Stimulated activated naive B cell treated with anti-CD40 and anti-IgM and Interleukin-4, amounts not matched to agents 10 μg/mL and 1 μg/mL and 100 μg/mL, for 72 hours (primary cell): ENCODE measurements at regions not wholly inside any gene's neighbourhood (a gene's known extent, or its start where the extent isn't known, plus 50 kb on each side); places are given as distances from the start of the nearest gene placed in this dataset.

Experiments
- ATAC-seq, 2 donors: fragments of 150-1000 bp; cut with Tn5 transposase; replicated peaks; 2 replicates each; pipeline ENCODE4 v1.10.0; 2021; ENCODE audit warnings: moderate library complexity in 1 of 2
- DNase-seq: peaks from one replicate; pipeline ENCODE4 v3.0.0; 2021
- H3K27ac Mint-ChIP-seq: one replicate; pipeline ENCODE4 v1.8.0; 2022; ENCODE audit warnings: mild to moderate bottlenecking, mixed read lengths
- H3K27me3 Mint-ChIP-seq, 2 donors: one replicate each; pipeline ENCODE4 v1.8.0; 2022; ENCODE audit warnings: mixed read lengths in 2 of 2
- H3K36me3 Mint-ChIP-seq, 2 donors: one replicate each; pipeline ENCODE4 v1.8.0; 2022; ENCODE audit warnings: mixed read lengths in 2 of 2, mild to moderate bottlenecking in 1 of 2
- H3K4me1 Mint-ChIP-seq, 2 donors: one replicate each; pipeline ENCODE4 v1.8.0; 2022; ENCODE audit warnings: mixed read lengths in 2 of 2, mild to moderate bottlenecking in 1 of 2
- H3K4me3 Mint-ChIP-seq, 2 donors: one replicate each; pipeline ENCODE4 v1.8.0; 2022; ENCODE audit warnings: mild to moderate bottlenecking in 2 of 2, mixed read lengths in 2 of 2, moderate library complexity in 1 of 2
- H3K9me3 Mint-ChIP-seq, 2 donors: one replicate each; pipeline ENCODE4 v1.8.0; 2022; ENCODE audit warnings: mixed read lengths in 2 of 2, mild to moderate bottlenecking in 1 of 2

DNA sequence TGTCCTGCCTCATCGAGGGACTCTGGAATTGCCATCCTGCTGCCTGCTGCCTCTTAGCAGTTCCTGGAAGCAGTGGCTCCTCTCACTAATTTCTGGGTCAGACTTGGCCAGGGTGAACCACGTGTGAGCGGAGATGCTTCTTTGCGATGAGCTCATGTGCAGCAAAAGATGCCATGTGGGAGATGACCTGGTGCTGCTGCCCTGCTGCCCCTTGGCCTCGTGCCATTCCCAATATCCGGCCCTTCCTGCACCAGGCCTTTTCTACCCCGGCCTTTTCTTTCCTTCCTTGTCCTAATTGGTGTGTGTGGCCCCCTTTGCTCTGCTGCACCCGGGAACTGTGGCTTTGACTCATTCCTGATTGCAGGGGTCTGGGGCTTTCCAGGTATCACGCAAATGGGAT is 296.9 kb upstream of the HS6ST1 start:
- no peak overlapping the region for H3K4me3 Mint-ChIP-seq

DNA sequence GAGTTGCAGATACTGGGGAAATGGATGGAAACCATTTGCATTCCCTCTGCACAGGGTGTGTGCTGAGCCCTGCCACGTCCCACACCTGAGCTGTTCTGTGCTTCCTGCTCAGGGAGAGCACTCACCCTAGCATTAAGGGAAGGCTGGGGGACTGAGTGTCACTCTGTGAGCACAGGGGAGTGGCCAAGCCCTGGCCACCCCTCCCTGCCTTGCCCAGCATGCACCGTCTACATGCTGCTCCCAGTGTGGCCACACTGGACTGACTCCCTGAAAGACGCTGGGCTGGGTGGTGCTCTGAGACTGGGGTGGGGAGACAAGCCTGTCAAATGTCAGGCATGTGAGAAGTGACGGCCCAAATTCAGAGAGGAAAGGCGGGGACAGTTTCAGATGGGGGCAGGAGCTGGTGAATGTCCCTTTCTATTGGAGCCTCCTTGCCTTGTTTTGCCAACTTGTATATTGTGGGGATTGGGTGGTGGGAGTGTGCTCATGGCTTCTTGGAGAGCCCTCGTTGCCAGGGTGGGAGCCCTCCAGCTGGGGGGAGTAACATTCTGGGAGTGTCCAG is 298.4 kb upstream of the HS6ST1 start:
- no peaks in the 10 kb centered on the region for H3K4me1 Mint-ChIP-seq
- no peak for ATAC-seq
- no peak for DNase-seq
- no peak overlapping the region for H3K27ac Mint-ChIP-seq
- no peaks in the 10 kb centered on the region for H3K36me3 Mint-ChIP-seq
- no peak overlapping the region for H3K4me3 Mint-ChIP-seq
- H3K9me3 Mint-ChIP-seq, result peaks cover 0 to 2% of the 10 kb centered on the region in 2 donors
- H3K27me3 Mint-ChIP-seq, result no peaks in the 10 kb centered on the region

More for the DNA sequence above, 296.9 kb upstream of the HS6ST1 start:
- Mint-ChIP-seq H3K4me1 (no peaks in the 10 kb centered on the region), H3K27me3 (no peaks in the 10 kb centered on the region), H3K36me3 (no peaks in the 10 kb centered on the region), H3K27ac (no peak overlapping the region), H3K9me3 (peaks cover 0 to 2% of the 10 kb centered on the region in 2 donors)
- ATAC-seq, result no peak
- no peak for DNase-seq

- Mint-ChIP-seq H3K9me3 (peaks cover 0 to 2% of the 10 kb centered on the region in 2 donors), H3K4me1 (no peaks in the 10 kb centered on the region), H3K27ac (no peak overlapping the region), H3K4me3 (no peak overlapping the region), H3K27me3 (no peaks in the 10 kb centered on the region), H3K36me3 (no peaks in the 10 kb centered on the region)
- DNase-seq, result no peak
- no peak for ATAC-seq
Measured at GRCh38 chr2:128617661-128618060, 299.0 kb upstream of the HS6ST1 start.

DNA sequence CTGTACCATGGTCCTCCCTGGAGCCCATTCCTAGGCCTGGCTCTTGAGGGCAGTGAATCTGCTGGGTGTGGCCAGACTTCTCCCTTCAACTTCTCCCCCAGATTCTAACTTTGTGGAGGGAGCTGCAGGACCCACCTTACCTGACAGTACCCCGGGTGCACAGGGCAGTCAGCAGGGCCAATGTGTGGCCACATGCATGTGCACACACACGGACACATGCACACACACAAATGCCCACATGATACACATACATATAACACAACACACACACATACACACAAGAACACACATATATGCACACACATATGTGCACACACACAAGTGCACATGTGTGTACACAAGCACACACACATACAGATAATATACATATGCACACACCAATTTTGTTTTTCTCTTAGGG is 300.0 kb upstream of the HS6ST1 start:
- no peak for ATAC-seq
- Mint-ChIP-seq H3K4me1 (no peaks in the 10 kb centered on the region), H3K9me3 (peaks cover 0 to 2% of the 10 kb centered on the region in 2 donors), H3K27me3 (no peaks in the 10 kb centered on the region), H3K27ac (no peak overlapping the region), H3K36me3 (no peaks in the 10 kb centered on the region), H3K4me3 (no peak overlapping the region)
- DNase-seq, result no peak

DNA sequence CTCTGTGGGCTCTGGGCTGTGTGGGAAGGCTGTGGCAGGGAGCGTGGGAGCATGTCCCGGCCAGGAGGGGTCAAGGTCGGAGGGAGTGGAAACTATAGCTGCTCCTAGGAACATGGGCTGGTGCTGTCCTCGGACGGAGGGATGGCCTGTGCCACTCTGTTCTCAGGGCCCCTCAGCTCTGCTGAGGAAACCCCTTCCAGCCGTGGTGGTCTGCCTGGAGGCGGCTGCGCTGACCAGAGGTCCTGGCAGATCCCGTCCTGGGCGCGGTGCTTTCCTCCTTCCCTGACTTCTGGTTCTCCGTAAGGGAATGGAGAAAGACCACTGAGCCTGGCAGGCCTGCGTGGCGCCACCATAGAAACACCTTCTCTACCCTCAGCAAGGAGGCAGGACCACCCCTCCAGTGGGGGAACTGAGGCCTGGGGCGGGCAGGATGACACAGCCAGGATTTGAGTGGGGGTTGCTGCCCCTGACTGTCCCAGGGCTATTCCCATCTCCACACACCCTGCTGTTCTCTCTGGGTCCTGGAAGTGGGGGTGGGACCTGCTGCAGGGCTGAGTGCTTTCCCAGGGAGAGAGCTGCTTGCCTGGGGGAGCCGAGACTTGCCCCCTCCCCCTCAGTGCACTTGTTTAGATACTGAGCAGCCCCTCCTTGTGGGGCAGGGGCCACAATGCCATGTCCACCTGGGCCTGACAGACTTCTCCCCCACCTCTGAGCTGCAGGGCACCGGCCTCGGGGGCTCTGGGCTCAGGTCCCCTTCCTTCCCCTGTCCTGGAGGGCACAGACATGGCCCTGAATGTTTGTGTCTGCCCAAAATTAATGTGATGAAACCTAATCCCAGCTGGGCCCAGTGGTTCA is 301.0 kb upstream of the HS6ST1 start:
- Mint-ChIP-seq H3K36me3 (no peaks in the 10 kb centered on the region), H3K9me3 (peaks cover 0 to 2% of the 10 kb centered on the region in 2 donors), H3K27ac (no peak overlapping the region), H3K27me3 (no peaks in the 10 kb centered on the region), H3K4me1 (peaks cover 2 to 7% of the 10 kb centered on the region in 2 donors), H3K4me3 (no peak overlapping the region)
- ATAC-seq, result no peak
- DNase-seq, result no peak

DNA sequence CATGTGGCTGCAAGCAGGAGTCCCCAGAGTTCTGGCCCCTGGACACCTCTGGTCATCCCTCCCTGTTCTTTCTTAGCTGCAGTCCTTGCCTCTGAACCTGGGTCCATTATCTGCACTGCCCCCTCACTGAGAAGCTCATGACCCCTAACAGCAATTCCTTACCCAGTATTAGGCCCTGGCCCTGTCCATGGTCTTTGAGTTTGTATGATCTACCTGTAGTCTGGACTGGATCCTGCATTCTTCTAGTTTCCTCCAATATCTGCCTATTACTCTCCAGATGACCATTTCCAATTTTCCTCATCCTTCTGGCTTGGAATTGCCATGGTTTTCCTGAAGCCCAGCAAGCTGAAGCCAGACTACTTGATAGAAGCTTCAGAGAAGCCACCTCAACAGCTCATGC is 302.4 kb upstream of the HS6ST1 start:
- H3K27ac Mint-ChIP-seq, result no peak overlapping the region
- no peaks in the 10 kb centered on the region for H3K36me3 Mint-ChIP-seq
- no peak overlapping the region for H3K4me3 Mint-ChIP-seq
- no peaks in the 10 kb centered on the region for H3K27me3 Mint-ChIP-seq
- no peaks in the 10 kb centered on the region for H3K9me3 Mint-ChIP-seq
- DNase-seq, result no peak
- no peak for ATAC-seq
- H3K4me1 Mint-ChIP-seq, result peaks cover 2 to 7% of the 10 kb centered on the region in 2 donors

DNA sequence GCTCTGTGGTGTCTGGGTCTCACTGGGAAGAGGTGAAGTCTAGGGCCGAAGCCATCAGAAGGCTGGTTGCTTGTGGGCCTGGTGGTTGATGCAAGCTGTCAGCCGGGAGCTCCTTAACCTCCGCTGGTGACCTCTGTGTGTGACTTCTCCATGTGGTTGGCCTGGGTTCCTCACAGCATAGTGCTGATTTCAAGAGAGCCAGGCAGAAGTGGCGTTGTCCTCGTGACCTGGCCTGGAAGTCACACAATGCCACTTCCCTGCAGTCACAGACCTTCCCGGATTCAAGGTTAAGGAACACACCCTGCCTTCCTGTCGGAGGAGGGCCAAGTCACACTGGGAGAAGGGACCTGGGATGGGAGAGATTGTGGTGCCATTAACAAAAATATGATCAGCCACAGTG is 303.7 kb upstream of the HS6ST1 start:
- Mint-ChIP-seq H3K36me3 (no peaks in the 10 kb centered on the region), H3K27me3 (no peaks in the 10 kb centered on the region), H3K9me3 (no peaks in the 10 kb centered on the region), H3K4me1 (peaks cover 2 to 7% of the 10 kb centered on the region in 2 donors), H3K27ac (no peak overlapping the region), H3K4me3 (no peak overlapping the region)
- DNase-seq (no peak), ATAC-seq (no peak)

DNA sequence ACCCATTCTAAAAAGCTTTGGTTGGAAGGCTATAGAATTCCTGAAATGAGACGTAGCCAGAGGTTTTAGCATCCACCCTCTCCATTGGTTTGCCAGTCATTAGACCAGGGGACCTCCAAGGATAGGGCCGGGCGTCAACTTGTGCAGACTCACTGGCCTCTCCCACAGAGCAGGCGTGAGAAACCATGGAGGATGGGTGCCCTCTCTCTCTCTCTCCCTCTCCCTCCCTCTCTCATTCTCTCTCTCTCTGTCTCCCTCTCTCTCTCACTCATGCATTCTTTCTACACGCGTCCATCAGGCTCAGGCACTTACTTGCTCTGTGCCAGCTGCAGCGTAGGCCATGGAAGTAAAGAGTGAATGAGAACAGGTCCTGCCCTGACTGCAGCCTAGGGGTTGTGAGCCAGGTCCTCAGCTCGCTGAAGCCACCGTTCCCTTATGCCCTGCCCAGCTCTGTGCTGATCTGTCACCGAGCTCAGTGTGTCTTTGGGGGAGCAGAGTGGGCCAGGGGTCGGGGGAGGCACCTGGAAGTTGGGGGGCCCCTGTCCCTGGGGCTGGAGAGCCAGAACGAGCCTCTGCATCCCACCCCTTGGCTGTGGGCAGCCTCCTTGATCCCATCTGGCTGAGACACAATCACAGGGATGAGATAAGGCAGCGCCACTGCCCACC is 304.4 kb upstream of the HS6ST1 start:
- Mint-ChIP-seq H3K4me1 (peaks cover 2 to 7% of the 10 kb centered on the region in 2 donors), H3K9me3 (no peaks in the 10 kb centered on the region), H3K27me3 (no peaks in the 10 kb centered on the region), H3K27ac (no peak overlapping the region), H3K36me3 (no peaks in the 10 kb centered on the region), H3K4me3 (no peak overlapping the region)
- DNase-seq, result no peak
- ATAC-seq, result no peak

DNA sequence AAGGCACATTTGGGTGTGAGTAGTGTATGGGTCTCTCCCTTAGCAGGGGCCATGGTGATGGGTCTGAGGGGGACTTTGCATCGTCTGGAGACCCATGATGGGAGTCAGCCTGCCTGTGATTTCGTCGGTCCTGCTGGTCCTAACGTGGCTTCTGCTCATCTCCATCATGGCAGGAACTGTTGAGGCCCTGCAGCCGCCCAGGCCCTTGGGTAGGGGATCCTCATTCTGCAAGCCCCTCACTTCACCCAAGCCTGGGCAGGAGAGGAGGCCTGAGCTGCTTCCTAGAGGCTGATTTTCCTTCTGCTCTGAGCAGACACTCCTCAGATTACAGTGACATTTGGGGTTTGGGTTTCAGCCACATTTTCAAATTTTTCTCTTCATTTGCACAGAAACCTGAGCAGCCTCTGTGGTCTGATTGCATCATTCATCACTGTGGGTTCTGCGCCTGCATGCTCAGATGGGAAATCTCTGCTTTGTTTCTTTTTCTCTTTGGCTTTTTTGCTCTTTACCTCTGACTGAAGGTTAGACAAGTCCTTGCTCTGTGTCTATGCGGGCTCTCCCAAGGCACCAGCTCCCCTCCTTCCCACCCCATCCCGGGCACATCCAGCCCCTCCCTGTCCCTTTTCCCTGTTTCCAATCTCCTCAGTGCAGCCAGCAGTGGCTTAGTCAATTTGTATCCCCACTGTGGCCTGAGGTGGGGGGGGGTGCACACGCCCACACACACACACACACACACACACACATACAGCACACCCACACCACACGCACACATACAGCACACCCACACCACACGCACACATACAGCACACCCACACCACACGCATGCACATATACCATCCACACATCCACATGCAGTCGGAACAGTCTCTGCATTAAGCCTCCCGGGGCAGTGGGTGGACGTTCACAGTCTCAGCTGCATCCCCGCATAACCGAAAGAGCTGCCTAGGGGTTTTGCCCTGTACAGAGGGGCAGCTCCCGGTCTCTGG is 305.4 kb upstream of the HS6ST1 start:
- Mint-ChIP-seq H3K36me3 (no peaks in the 10 kb centered on the region), H3K27me3 (no peaks in the 10 kb centered on the region), H3K27ac (no peak overlapping the region), H3K9me3 (no peaks in the 10 kb centered on the region), H3K4me3 (no peak overlapping the region), H3K4me1 (peaks cover 2 to 7% of the 10 kb centered on the region in 2 donors)
- ATAC-seq, result peak; percentile 50 to 67
- DNase-seq, result no peak

DNA sequence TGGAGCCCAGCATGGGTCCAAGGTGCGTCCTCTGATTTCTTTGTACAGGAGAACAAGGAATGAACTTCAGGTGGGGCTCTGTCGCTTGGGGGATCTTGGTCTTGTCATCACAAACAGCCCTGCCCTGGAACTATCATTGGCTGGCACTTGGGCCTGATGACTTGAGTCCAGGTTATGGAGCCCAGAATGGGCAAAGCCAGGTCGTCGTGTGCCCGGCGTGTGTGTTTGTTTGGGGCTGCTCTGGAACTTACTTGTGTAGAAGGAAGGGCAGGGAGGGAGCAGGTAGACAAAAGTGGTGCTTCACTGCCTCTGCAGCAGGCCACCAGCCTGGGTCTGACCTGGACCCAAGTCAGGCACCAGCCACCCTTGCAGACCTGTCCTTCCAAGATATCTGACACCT is 306.3 kb upstream of the HS6ST1 start:
- peaks cover 2 to 7% of the 10 kb centered on the region in 2 donors for H3K4me1 Mint-ChIP-seq
- no peak overlapping the region for H3K4me3 Mint-ChIP-seq
- DNase-seq (no peak), ATAC-seq (no peak)
- no peaks in the 10 kb centered on the region for H3K9me3 Mint-ChIP-seq
- H3K27me3 Mint-ChIP-seq, result no peaks in the 10 kb centered on the region
- H3K27ac Mint-ChIP-seq, result no peak overlapping the region
- H3K36me3 Mint-ChIP-seq, result no peaks in the 10 kb centered on the region

DNA sequence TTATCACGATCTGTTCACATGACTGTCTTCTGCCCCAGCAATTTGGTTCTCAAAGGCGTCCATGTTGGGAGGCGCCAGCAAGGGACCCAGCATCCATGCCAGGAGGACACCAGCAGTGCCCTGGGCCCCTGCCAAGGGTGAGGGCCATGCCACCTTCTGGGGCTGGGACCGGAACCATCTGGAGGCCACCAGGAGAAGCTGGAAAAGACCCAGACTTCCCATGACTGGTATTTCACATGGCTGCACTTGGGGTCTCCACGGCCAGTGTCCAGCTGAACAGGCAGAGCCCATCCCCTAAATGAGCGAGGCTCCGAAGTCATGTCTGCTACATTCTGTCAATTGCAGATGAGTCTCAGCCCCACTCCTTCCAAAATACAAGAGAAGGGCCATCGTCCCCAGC is 306.8 kb upstream of the HS6ST1 start:
- DNase-seq (no peak), ATAC-seq (no peak)
- H3K36me3 Mint-ChIP-seq, result no peaks in the 10 kb centered on the region
- peaks cover 2 to 7% of the 10 kb centered on the region in 2 donors for H3K4me1 Mint-ChIP-seq
- no peaks in the 10 kb centered on the region for H3K27me3 Mint-ChIP-seq
- no peak overlapping the region for H3K4me3 Mint-ChIP-seq
- H3K9me3 Mint-ChIP-seq, result no peaks in the 10 kb centered on the region
- no peak overlapping the region for H3K27ac Mint-ChIP-seq

DNA sequence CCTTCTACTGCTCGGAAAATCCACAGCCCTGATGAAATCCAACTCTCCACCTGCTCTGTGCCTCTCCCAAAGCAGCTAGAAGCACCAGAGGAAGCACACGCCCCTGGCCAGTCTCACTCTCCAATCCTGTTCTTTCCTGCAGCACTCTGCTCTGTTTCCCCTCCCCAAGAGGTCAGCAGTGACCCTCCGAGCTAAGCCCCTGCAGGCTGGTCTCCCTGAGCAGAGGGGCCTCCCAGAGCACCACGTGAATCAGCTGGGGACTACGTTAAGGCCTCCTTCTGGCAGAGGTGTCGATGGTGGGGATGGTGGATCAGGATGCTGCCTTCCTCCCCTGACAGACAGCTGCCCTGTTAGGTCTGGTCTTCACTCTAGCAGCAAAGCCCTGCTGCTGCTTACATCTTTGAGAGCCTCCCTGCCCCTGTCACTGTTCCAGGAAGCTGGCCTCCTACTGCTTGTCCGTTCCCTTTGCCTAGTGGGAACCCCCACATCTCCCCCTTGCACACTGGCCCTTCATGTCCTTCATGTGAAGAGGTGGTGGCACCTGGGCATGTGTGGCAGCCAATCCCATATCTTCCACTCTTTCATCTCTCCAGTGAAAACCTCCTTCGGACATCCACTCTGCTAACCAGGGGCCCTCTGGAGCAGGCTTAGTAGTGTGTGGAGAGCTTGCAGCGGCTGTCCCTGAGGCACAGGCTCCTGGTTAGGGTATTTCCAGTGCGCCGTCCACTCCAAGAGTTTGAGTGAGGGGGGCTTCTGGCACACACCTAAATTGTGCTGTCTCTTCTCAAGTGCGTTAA is 307.5 kb upstream of the HS6ST1 start:
- no peak for ATAC-seq
- Mint-ChIP-seq H3K36me3 (no peaks in the 10 kb centered on the region), H3K4me3 (no peak overlapping the region), H3K27me3 (no peaks in the 10 kb centered on the region), H3K4me1 (peaks cover 2 to 7% of the 10 kb centered on the region in 2 donors), H3K27ac (no peak overlapping the region), H3K9me3 (no peaks in the 10 kb centered on the region)
- no peak for DNase-seq

- Mint-ChIP-seq H3K27me3 (no peaks in the 10 kb centered on the region), H3K4me1 (peaks cover 2 to 7% of the 10 kb centered on the region in 2 donors), H3K27ac (no peak overlapping the region), H3K4me3 (no peak overlapping the region), H3K36me3 (no peaks in the 10 kb centered on the region), H3K9me3 (no peaks in the 10 kb centered on the region)
- no peak for DNase-seq
- no peak for ATAC-seq
Measured at GRCh38 chr2:128626760-128627511, 308.3 kb upstream of the HS6ST1 start.
